GM12878 (cell line): ENCODE measurements at regions not wholly inside any gene's neighbourhood (a gene's known extent, or its start where the extent isn't known, plus 50 kb on each side); places are given as distances from the start of the nearest gene placed in this dataset.

Experiments used
- ATAC-seq: fragments of 200-7000 bp; cut with Tn5 transposase; 3 replicates; pipeline ENCODE4 v1.9.1; 2020; ENCODE audit warnings: mild to moderate bottlenecking, moderate library complexity
- BruUV-seq: library from RNA; stranded (reverse); fragments of 400-500 nt; replicated peaks from 2 replicates; lab custom pipeline; 2021; lab: Mats Ljungman, UMichigan
- CTCF ChIA-PET: fragments of 300-600 bp; sonication (Branson Sonifier 250); formaldehyde crosslinking; extraction: SDS; loops from one replicate; lab custom pipeline; 2021; ENCODE audit warnings: inconsistent platforms; lab: Yijun Ruan, JAX
- POLR2A ChIA-PET: fragments of 350-600 bp; formaldehyde crosslinking; extraction: SDS; loops from one replicate; lab custom pipeline; 2021; ENCODE audit warnings: inconsistent platforms; lab: Charles Lee
- RAD21 ChIA-PET: fragments of 300-600 bp; sonication (Branson Sonifier 250); formaldehyde crosslinking; loops from one replicate; lab custom pipeline; 2023; ENCODE audit warnings: antibody characterized with exemption; ENCODE audit not compliant: unreplicated experiment; lab: Charles Lee
- SMC1A ChIA-PET: fragments of 300-600 bp; sonication (Branson Sonifier 250); formaldehyde crosslinking; loops from one replicate; lab custom pipeline; 2023; ENCODE audit not compliant: unreplicated experiment, uncharacterized antibody; lab: Charles Lee
- DNase-seq: peaks from one replicate; pipeline ENCODE4 v3.0.0-alpha.2; 2011; ENCODE audit warnings: low read depth, low spot score
- FAIRE-seq: peaks from 3 replicates; lab custom pipeline; 2011; peaks lifted over from hg19 to GRCh38; lab: Jason Lieb, UNC
- H2AFZ ChIP-seq: 2 replicates; pipeline ENCODE4 v1.6.0; 2011; ENCODE audit warnings: low read depth, low read length, control low read depth; ENCODE audit not compliant: control insufficient read depth
- H3K27ac ChIP-seq: 2 replicates; pipeline ENCODE4 v1.5.1; 2011; ENCODE audit warnings: control low read depth; ENCODE audit not compliant: control insufficient read depth, insufficient read depth
- H3K27me3 ChIP-seq, 2 experiments: replicated peaks in 1 of 2; 2 replicates each; pipeline versions ENCODE4 v1.6.0 to v1.6.1; 2011; ENCODE audit warnings: low read length in 1 of 2; ENCODE audit not compliant: control insufficient read depth in 2 of 2, insufficient read depth in 2 of 2
- H3K36me3 ChIP-seq, 2 experiments: 2 replicates each; pipeline ENCODE4 v1.5.1; 2011; ENCODE audit warnings: low read length in 1 of 2; ENCODE audit not compliant: control insufficient read depth in 2 of 2, insufficient read depth in 2 of 2
- H3K4me1 ChIP-seq: 2 replicates; pipeline ENCODE4 v1.6.1; 2011; ENCODE audit warnings: mild to moderate bottlenecking, low read length, moderate library complexity, mixed read lengths; ENCODE audit not compliant: control insufficient read depth, insufficient read depth
- H3K4me2 ChIP-seq: 2 replicates; pipeline ENCODE4 v1.6.0; 2011; ENCODE audit warnings: control low read depth; ENCODE audit not compliant: control insufficient read depth, insufficient read depth
- H3K4me3 ChIP-seq: fragments of 200-600 bp; sonication (generic); 2 replicates; pipeline ENCODE4 v1.5.1; 2016
- H3K79me2 ChIP-seq: 2 replicates; pipeline ENCODE4 v1.6.0; 2011; ENCODE audit warnings: low read length; ENCODE audit not compliant: control insufficient read depth, insufficient read depth
- H3K9ac ChIP-seq: 2 replicates; pipeline ENCODE4 v1.8.0; 2011; ENCODE audit warnings: low read length, control low read depth, mixed read lengths; ENCODE audit not compliant: control insufficient read depth, insufficient read depth
- H3K9me3 ChIP-seq: replicated peaks from 3 replicates; pipeline ENCODE4 v1.5.1; 2011; ENCODE audit warnings: mild to moderate bottlenecking, low read length; ENCODE audit not compliant: control insufficient read depth, insufficient read depth
- H4K20me1 ChIP-seq: 2 replicates; pipeline ENCODE4 v1.6.0; 2011; ENCODE audit not compliant: control insufficient read depth, insufficient read depth
- ASH2L ChIP-seq: fragments of 300-600, 200-600 bp; sonication (generic); IDR thresholded peaks from 2 replicates; pipeline ENCODE4 v1.6.1; 2017; ENCODE audit warnings: low read depth, mild to moderate bottlenecking, borderline replicate concordance
- CBX5 ChIP-seq: sonication (generic); IDR thresholded peaks from 2 replicates; pipeline ENCODE4 v1.6.1; 2016; ENCODE audit warnings: low read depth, moderate library complexity, mild to moderate bottlenecking, inconsistent platforms
- CHD2 ChIP-seq: IDR thresholded peaks from 2 replicates; pipeline ENCODE4 v1.6.1; 2011; ENCODE audit warnings: low read depth, low read length, improper control_type of control experiment, borderline replicate concordance
- ELK1 ChIP-seq: IDR thresholded peaks from 2 replicates; pipeline ENCODE4 v1.6.1; 2012; ENCODE audit warnings: low read depth, low read length, improper control_type of control experiment
- HDGF ChIP-seq: fragments of 450-650 bp; IDR thresholded peaks from 2 replicates; pipeline ENCODE4 v1.6.1; 2016; ENCODE audit warnings: antibody characterized with exemption
- IRF5 ChIP-seq: fragments of 450-650 bp; IDR thresholded peaks from 2 replicates; pipeline ENCODE4 v1.6.1; 2017; ENCODE audit warnings: borderline replicate concordance
- KLF5 ChIP-seq: fragments of 450-650 bp; IDR thresholded peaks from 2 replicates; pipeline ENCODE4 v1.6.1; 2014; ENCODE audit warnings: mild to moderate bottlenecking; ENCODE audit not compliant: partially characterized antibody
- PBX3 ChIP-seq: IDR thresholded peaks from 2 replicates; pipeline ENCODE4 v1.6.1; 2011; ENCODE audit warnings: mild to moderate bottlenecking, low read depth, low read length, moderate library complexity; ENCODE audit not compliant: insufficient replicate concordance
- POLR2A ChIP-seq: IDR thresholded peaks from 2 replicates; pipeline ENCODE4 v1.6.1; 2011; ENCODE audit warnings: low read depth, mild to moderate bottlenecking, low read length
- RCOR1 ChIP-seq: conservative IDR thresholded peaks from 2 replicates; pipeline ENCODE4 v1.6.1; 2012; ENCODE audit warnings: low read depth, low read length, improper control_type of control experiment
- SMAD5 ChIP-seq: IDR thresholded peaks from 2 replicates; pipeline ENCODE4 v1.6.1; 2016; ENCODE audit warnings: antibody characterized with exemption, low read depth
- USF1 ChIP-seq: IDR thresholded peaks from 2 replicates; pipeline ENCODE4 v1.6.1; 2011; ENCODE audit warnings: borderline replicate concordance, low read depth, mild to moderate bottlenecking, moderate library complexity, mixed read lengths, low read length; ENCODE audit not compliant: insufficient read depth; ENCODE audit errors: extremely low read length
- ZBTB11 ChIP-seq: fragments of 450-650 bp; formaldehyde crosslinking; IDR thresholded peaks from 2 replicates; pipeline ENCODE4 v1.5.0; 2022; ENCODE audit warnings: mild to moderate bottlenecking, missing genetic modification characterization
- ZSCAN29 ChIP-seq: fragments of 450-650 bp; IDR thresholded peaks from 2 replicates; pipeline ENCODE4 v1.6.1; 2017; ENCODE audit warnings: mild to moderate bottlenecking, moderate library complexity
- ZZZ3 ChIP-seq: IDR thresholded peaks from 2 replicates; pipeline ENCODE4 v1.6.1; 2011; ENCODE audit warnings: low read depth; ENCODE audit not compliant: control insufficient read depth, insufficient read length
- WGBS: methylation state at CpG from one replicate; pipeline ENCODE4 v1.1.6; 2016; ENCODE audit warnings: low lambda C conversion rate; ENCODE audit not compliant: insufficient replicate concordance, insufficient coverage; ENCODE audit errors: missing lambda C conversion rate; 5-methylcytosine and 5-hydroxymethylcytosine counted together
- in situ Hi-C: fragments of 300-500 bp; cut with MboI; formaldehyde crosslinking; loops from 9 replicates; pipeline ENCODE4 v1.14.3; 2018; ENCODE audit warnings: mixed read lengths
- intact Hi-C: fragments of 100-400 bp; cut with micrococcal nuclease; formaldehyde crosslinking; loops from one replicate; pipeline ENCODE4 v1.14.2; 2022; ENCODE audit not compliant: unreplicated experiment

GRCh38 chr2:128684523-128684922, 365.9 kb upstream of the HS6ST1 start (continued):
- TF ChIP-seq PBX3 (no peak), HDGF (no peak), POLR2A (no peak), KLF5 (no peak), ASH2L (no peak), ELK1 (no peak), CBX5 (no peak)

GRCh38 chr2:128685841-128686496, 367.3 kb upstream of the HS6ST1 start:
- no peak overlapping the region for H3K4me3 ChIP-seq
- no peaks in the 10 kb centered on the region for H3K27me3 ChIP-seq
- FAIRE-seq, result no peak
- H4K20me1 ChIP-seq, result no peaks in the 10 kb centered on the region
- no peaks in the 10 kb centered on the region for H3K9me3 ChIP-seq
- no peak overlapping the region for H2AFZ ChIP-seq
- H3K9ac ChIP-seq, result no peak overlapping the region
- intact Hi-C loops, result no loop called here
- SMC1A ChIA-PET, result interaction anchor here (1.0 kb wide), 1 partner anchor 9 kb away, joined by 3 read pairs; no protein-coding TSS in a partner anchor
- WGBS, result 33% methylated on average over 10 of the region's 10 CpGs
- H3K36me3 ChIP-seq, result no peaks in the 10 kb centered on the region
- RAD21 ChIA-PET, result no interaction called here
- H3K4me2 ChIP-seq, result no peak overlapping the region
- no peak overlapping the region for H3K27ac ChIP-seq
- CTCF ChIA-PET, result no interaction called here
- no peaks in the 10 kb centered on the region for H3K79me2 ChIP-seq
- POLR2A ChIA-PET, result no interaction called here
- no peak for DNase-seq
- in situ Hi-C loops, result no loop called here
- ATAC-seq, result no peak
- no peaks in the 10 kb centered on the region for H3K4me1 ChIP-seq
- no TSS peak for BruUV-seq
- TF ChIP-seq USF1, result no peak
- no peak for TF ChIP-seq ZZZ3
- no peak for TF ChIP-seq RCOR1
- no peak for TF ChIP-seq IRF5
- no peak for TF ChIP-seq CHD2
- no peak for TF ChIP-seq ZBTB11 (CRISPR knock-in tag)
- TF ChIP-seq ZSCAN29, result no peak
- no peak for TF ChIP-seq SMAD5
